Pancreas (tissue), 10 donors: ENCODE measurements at regions not wholly inside any gene's neighbourhood (a gene's known extent, or its start where the extent isn't known, plus 50 kb on each side); places are given as distances from the start of the nearest gene placed in this dataset.

ENCODE experiments used
- ATAC-seq, 4 donors: fragments of 200-7000 bp; cut with Tn5 transposase; one replicate each; pipeline versions ENCODE4 v1.8.0 to v1.9.1; 2020; ENCODE audit warnings: mild to moderate bottlenecking in 4 of 4, moderate library complexity in 4 of 4
- DNase-seq, 6 donors: peaks; one replicate each; pipeline ENCODE4 v3.0.0-alpha.2; 2020
- FAIRE-seq: peaks from 2 replicates; lab custom pipeline; 2012; peaks lifted over from hg19 to GRCh38; lab: Jason Lieb, UNC
- H3K27ac ChIP-seq, 4 donors: fragments of 200-600 bp; sonication (generic); 1 replicate in 3 of 4; 2 replicates in 1 of 4; pipeline versions ENCODE4 v1.5.0 to v1.8.0; 2020
- H3K27me3 ChIP-seq, 4 donors: fragments of 200-600 bp; one replicate each; pipeline ENCODE4 v1.8.0; 2021
- H3K36me3 ChIP-seq, 3 donors: fragments of 200-600 bp; sonication (generic) in 1 of 3; one replicate each; pipeline versions ENCODE4 v1.5.0 to v1.8.0; 2020 to 2021
- H3K4me1 ChIP-seq, 3 donors: fragments of 200-600 bp; one replicate each; pipeline ENCODE4 v1.8.0; 2021
- H3K4me3 ChIP-seq, 4 donors: fragments of 200-600 bp; sonication (generic) in 2 of 4; one replicate each; pipeline versions ENCODE4 v1.5.0 to v1.8.0; 2020 to 2021
- H3K9me3 ChIP-seq, 4 donors: fragments of 200-600 bp; one replicate each; pipeline ENCODE4 v1.8.0; 2021
- CTCF ChIP-seq, 4 donors: fragments of 200-600 bp; sonication (generic) in 3 of 4; IDR thresholded peaks; one replicate each; pipeline versions ENCODE4 v1.5.0 to v1.8.0; 2021; ENCODE audit warnings: antibody characterized with exemption in 4 of 4
- WGBS, 2 donors: extraction: QIAGEN DNeasy Blood & Tissue Kit; methylation state at CpG; one replicate each; pipeline ENCODE4 v1.1.7; 2013; 5-methylcytosine and 5-hydroxymethylcytosine counted together
- intact Hi-C, 3 donors: fragments of 100-400 bp; cut with DNase I; formaldehyde crosslinking; loops; one replicate each; pipeline versions ENCODE4 v1.11.1 to v1.14.2; 2022
- donor health status: healthy with polysubstance abuse.
- donor health status: DM: no; HTN: no; CAD: no; lungs with moderate emphysema.
- donor health status: DM: no; HTN: no; CAD: no.
- donor health status: control.
- donor health status: control.
- donor health status: Bipolar disorder and iron deficiency.
- donor health status: DM: yes; HTN: yes; CAD: no.
- donor health status: DM: no; HTN: no; CAD: no.
- donor health status: DM: no; HTN: no; CAD: no.
- donor health status: DM: yes; HTN: yes; CAD: no.

- no peak for TF ChIP-seq CTCF (IDR thresholded peaks at IDR 0.05)
- Histone ChIP-seq H3K36me3 (no peaks in the 10 kb centered on the region), H3K27ac (no peak overlapping the region), H3K4me3 (no peak overlapping the region), H3K27me3 (no peaks in the 10 kb centered on the region), H3K9me3 (no peaks in the 10 kb centered on the region), H3K4me1 (no peaks in the 10 kb centered on the region)
- intact Hi-C loops: no loop called here
- 35 to 45% methylated on average over 3 of the region's 3 CpGs for WGBS, 2 donors
- DNase-seq (no peak), FAIRE-seq (no peak), ATAC-seq (no peak)
These were observed 64.5 kb downstream of the TUSC1 start for GRCh38 chr9:25613709-25614108.

GRCh38 chr9:25603106-25603505 is 75.1 kb downstream of the TUSC1 start:
- no peaks in the 10 kb centered on the region for H3K36me3 ChIP-seq
- no peak for TF ChIP-seq CTCF (IDR thresholded peaks at IDR 0.05)
- no peak overlapping the region for H3K4me3 ChIP-seq
- ATAC-seq (no peak), DNase-seq (no peak), FAIRE-seq (no peak)
- no peaks in the 10 kb centered on the region for H3K4me1 ChIP-seq
- intact Hi-C loops: no loop called here
- H3K9me3 ChIP-seq: no peaks in the 10 kb centered on the region
- no peaks in the 10 kb centered on the region for H3K27me3 ChIP-seq
- H3K27ac ChIP-seq: no peak overlapping the region

- Histone ChIP-seq H3K4me3 (no peak overlapping the region), H3K4me1 (no peaks in the 10 kb centered on the region), H3K36me3 (no peaks in the 10 kb centered on the region), H3K9me3 (peaks cover 0 to 1% (median 0%) of the 10 kb centered on the region in 4 donors), H3K27me3 (no peaks in the 10 kb centered on the region), H3K27ac (no peak overlapping the region)
- intact Hi-C loops: no loop called here
- WGBS, 2 donors: 45 to 48% methylated on average over 6 of the region's 6 CpGs
- peak; percentile 37 to 61 (median 50) for ATAC-seq
- FAIRE-seq: no peak
- no peak for TF ChIP-seq CTCF (IDR thresholded peaks at IDR 0.05)
- DNase-seq: no peak
These were observed 75.7 kb downstream of the TUSC1 start for GRCh38 chr9:25602400-25603044.

GRCh38 chr9:25600501-25600900 is 77.7 kb downstream of the TUSC1 start:
- TF ChIP-seq CTCF (IDR thresholded peaks at IDR 0.05): no peak

GRCh38 chr9:25584611-25585010 is 93.6 kb downstream of the TUSC1 start:
- Histone ChIP-seq H3K36me3 (no peaks in the 10 kb centered on the region), H3K4me3 (no peak overlapping the region), H3K27ac (no peak overlapping the region), H3K4me1 (no peaks in the 10 kb centered on the region), H3K27me3 (no peaks in the 10 kb centered on the region), H3K9me3 (no peaks in the 10 kb centered on the region)
- 27 to 38% methylated on average over 2 of the region's 2 CpGs for WGBS, 2 donors
- no peak for ATAC-seq
- DNase-seq: no peak
- FAIRE-seq: no peak
- TF ChIP-seq CTCF (IDR thresholded peaks at IDR 0.05): no peak
- intact Hi-C loops: no loop called here

More at GRCh38 chr9:25600501-25600900, 77.7 kb downstream of the TUSC1 start:
- intact Hi-C loops: no loop called here
- no peaks in the 10 kb centered on the region for H3K27me3 ChIP-seq
- WGBS, 2 donors: 33 to 55% methylated on average over 1 of the region's 1 CpG
- ATAC-seq (no peak), FAIRE-seq (no peak), DNase-seq (no peak)
- no peak overlapping the region for H3K4me3 ChIP-seq
- peaks cover 0 to 8% (median 0%) of the 10 kb centered on the region in 4 donors for H3K9me3 ChIP-seq
- no peak overlapping the region for H3K27ac ChIP-seq
- no peaks in the 10 kb centered on the region for H3K4me1 ChIP-seq
- no peaks in the 10 kb centered on the region for H3K36me3 ChIP-seq
